Endothelial cell (in vitro differentiated cells): ENCODE measurements at regions not wholly inside any gene's neighbourhood (a gene's known extent, or its start where the extent isn't known, plus 50 kb on each side); places are given as distances from the start of the nearest gene placed in this dataset.

Experiments
- DNase-seq: peaks from one replicate; pipeline ENCODE4 v3.0.0; 2021; ENCODE audit warnings: low spot score
- H3K27ac Mint-ChIP-seq: one replicate; pipeline ENCODE4 v1.8.0; 2021; ENCODE audit warnings: mixed read lengths, inconsistent platforms; ENCODE audit not compliant: unreplicated experiment
- H3K27me3 Mint-ChIP-seq: one replicate; pipeline ENCODE4 v1.8.0; 2021; ENCODE audit warnings: mild to moderate bottlenecking, moderate library complexity, mixed read lengths, inconsistent platforms; ENCODE audit not compliant: unreplicated experiment
- H3K36me3 Mint-ChIP-seq: one replicate; pipeline ENCODE4 v1.8.0; 2021; ENCODE audit warnings: mild to moderate bottlenecking, low read depth, mixed read lengths, inconsistent platforms; ENCODE audit not compliant: unreplicated experiment
- H3K4me1 Mint-ChIP-seq: one replicate; pipeline ENCODE4 v1.8.0; 2021; ENCODE audit warnings: mild to moderate bottlenecking, mixed read lengths, inconsistent platforms; ENCODE audit not compliant: unreplicated experiment
- H3K4me3 Mint-ChIP-seq: one replicate; pipeline ENCODE4 v1.8.0; 2021; ENCODE audit warnings: mild to moderate bottlenecking, mixed read lengths, inconsistent platforms; ENCODE audit not compliant: unreplicated experiment
- H3K9me3 Mint-ChIP-seq: one replicate; pipeline ENCODE4 v1.8.0; 2021; ENCODE audit warnings: mixed read lengths, inconsistent platforms; ENCODE audit not compliant: unreplicated experiment
- TF ChIP-seq, protein P1 (sequence below): fragments of 200-600 bp; sonication (generic); IDR thresholded peaks from one replicate; pipeline ENCODE4 v1.5.0; 2021; ENCODE audit warnings: antibody characterized with exemption; ENCODE audit not compliant: unreplicated experiment

DNA sequence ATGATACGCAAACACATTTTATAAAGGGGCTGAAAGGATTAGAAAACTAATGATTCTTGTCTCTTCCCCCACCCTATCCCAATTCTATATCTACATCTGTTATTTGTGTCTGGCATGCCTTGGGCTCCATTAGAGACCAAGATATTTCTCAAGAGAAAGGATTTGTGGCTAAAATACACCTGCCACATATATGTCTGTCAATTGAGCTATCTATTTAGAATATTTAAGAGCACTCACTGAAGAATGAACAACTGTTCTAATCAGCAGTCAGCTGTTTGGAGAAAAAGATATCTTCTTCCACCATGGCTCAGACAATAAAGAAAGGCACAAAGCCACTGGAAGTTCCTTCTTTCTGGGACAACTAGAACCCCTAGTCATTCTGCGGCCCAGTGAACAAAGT, 61.7 kb upstream of the LRRN1 start:
- DNase-seq: no peak
- Mint-ChIP-seq H3K36me3 (peaks cover 9% of the 10 kb centered on the region), H3K9me3 (peaks cover 43% of the 10 kb centered on the region), H3K4me3 (no peak overlapping the region), H3K27ac (no peak overlapping the region), H3K4me1 (no peaks in the 10 kb centered on the region), H3K27me3 (no peaks in the 10 kb centered on the region)
- TF ChIP-seq, protein P1, sequence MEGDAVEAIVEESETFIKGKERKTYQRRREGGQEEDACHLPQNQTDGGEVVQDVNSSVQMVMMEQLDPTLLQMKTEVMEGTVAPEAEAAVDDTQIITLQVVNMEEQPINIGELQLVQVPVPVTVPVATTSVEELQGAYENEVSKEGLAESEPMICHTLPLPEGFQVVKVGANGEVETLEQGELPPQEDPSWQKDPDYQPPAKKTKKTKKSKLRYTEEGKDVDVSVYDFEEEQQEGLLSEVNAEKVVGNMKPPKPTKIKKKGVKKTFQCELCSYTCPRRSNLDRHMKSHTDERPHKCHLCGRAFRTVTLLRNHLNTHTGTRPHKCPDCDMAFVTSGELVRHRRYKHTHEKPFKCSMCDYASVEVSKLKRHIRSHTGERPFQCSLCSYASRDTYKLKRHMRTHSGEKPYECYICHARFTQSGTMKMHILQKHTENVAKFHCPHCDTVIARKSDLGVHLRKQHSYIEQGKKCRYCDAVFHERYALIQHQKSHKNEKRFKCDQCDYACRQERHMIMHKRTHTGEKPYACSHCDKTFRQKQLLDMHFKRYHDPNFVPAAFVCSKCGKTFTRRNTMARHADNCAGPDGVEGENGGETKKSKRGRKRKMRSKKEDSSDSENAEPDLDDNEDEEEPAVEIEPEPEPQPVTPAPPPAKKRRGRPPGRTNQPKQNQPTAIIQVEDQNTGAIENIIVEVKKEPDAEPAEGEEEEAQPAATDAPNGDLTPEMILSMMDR: no peak

DNA sequence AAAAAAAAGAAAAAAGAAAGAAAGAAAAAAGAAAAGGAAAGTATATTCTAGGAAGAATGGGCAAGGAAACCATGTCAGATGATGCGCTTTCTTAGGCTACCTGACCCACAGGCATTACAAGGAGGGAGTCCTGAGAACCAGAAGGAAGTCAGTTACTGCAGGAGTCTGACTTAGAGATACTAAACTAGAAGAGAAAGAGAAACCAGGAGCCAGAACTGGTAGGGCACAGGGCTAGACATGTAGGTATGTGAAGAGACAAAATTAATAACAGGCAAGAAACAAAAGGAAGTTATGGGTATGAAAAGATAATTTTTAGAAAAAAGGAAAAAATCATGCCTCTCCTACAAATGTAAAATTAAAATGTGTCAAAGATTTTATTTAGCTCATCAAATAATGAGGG, 63.3 kb upstream of the LRRN1 start:
- Mint-ChIP-seq H3K4me3 (no peak overlapping the region), H3K27me3 (no peaks in the 10 kb centered on the region), H3K36me3 (peaks cover 9% of the 10 kb centered on the region), H3K4me1 (no peaks in the 10 kb centered on the region), H3K27ac (no peak overlapping the region), H3K9me3 (peaks cover 50% of the 10 kb centered on the region)
- TF ChIP-seq, protein P1: no peak
- DNase-seq: no peak

DNA sequence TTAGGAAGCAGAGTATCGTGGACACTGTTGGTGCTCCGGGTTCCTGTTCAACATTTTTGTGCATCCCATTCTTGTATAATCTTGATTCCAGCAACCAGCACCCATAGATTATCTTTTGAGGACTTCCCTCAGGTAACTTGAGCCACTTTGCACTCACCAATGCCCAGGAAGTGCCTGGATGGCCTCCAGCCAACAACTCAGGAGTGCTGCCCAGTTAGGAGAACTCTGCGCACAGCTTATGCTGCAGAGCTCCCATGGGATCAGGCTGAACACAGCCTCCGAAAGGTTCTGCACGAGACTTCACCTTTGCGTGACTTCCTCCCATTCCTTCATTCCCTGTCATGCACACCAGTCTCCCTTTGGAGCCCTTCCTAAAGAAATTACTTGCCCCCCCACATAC, 64.3 kb upstream of the LRRN1 start:
- Mint-ChIP-seq H3K36me3 (peaks cover 9% of the 10 kb centered on the region), H3K4me3 (no peak overlapping the region), H3K9me3 (peaks cover 49% of the 10 kb centered on the region), H3K27me3 (no peaks in the 10 kb centered on the region), H3K27ac (no peak overlapping the region), H3K4me1 (no peaks in the 10 kb centered on the region)
- TF ChIP-seq, protein P1: no peak
- no peak for DNase-seq

DNA sequence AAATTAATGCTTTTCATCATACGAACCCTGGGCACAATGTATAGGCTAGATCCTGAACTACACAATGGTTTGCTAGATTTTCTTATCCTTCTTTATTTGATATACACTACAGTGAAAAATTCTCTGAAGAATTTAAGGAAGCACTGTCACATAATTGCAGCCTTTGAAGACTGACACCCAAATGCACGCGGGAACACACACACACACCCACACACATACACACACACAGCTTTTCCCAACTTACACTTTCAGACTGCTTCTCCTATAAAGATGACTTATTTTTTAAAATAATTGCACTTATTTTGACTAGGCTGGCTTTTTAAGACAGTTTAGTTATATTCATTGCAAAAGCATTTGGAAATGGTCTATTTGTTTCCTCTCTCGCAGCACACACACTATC, 70.0 kb upstream of the LRRN1 start:
- Mint-ChIP-seq H3K36me3 (peaks cover 3% of the 10 kb centered on the region), H3K27me3 (no peaks in the 10 kb centered on the region), H3K27ac (no peak overlapping the region), H3K4me1 (no peaks in the 10 kb centered on the region), H3K4me3 (no peak overlapping the region), H3K9me3 (peaks cover 22% of the 10 kb centered on the region)
- TF ChIP-seq, protein P1: no peak
- DNase-seq: no peak

DNA sequence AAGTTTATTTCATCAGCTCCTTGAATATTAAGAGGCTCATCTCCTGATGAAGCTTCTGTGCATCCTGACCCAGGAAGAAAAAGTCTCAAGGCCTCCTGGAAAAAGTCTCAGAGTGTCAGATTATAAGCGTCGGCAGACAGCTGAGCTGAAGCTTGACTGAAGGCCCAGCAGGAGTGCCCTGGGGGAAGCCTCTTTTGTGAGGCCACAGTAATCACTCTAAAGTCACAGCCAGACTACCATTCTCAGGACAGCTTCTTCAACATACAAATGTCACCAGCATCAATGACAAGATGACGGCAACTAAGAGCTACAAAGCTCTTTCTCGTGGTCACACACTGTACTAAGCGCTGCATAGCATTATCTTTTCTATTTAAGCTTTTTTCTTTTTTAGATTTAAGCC, 72.7 kb upstream of the LRRN1 start:
- Mint-ChIP-seq H3K36me3 (peaks cover 3% of the 10 kb centered on the region), H3K9me3 (peaks cover 5% of the 10 kb centered on the region), H3K27ac (no peak overlapping the region)

More for the DNA sequence above, 72.7 kb upstream of the LRRN1 start:
- no peak overlapping the region for H3K4me3 Mint-ChIP-seq
- DNase-seq: no peak
- TF ChIP-seq, protein P1: no peak
- no peaks in the 10 kb centered on the region for H3K4me1 Mint-ChIP-seq
- H3K27me3 Mint-ChIP-seq: no peaks in the 10 kb centered on the region
